ENCODE measurements at regions not wholly inside any gene's neighbourhood (a gene's known extent, or its start where the extent isn't known, plus 50 kb on each side); places are given as distances from the start of the nearest gene placed in this dataset.
A peak's percentile ranks its signal among the peaks of the same experiment; 100 is the strongest.
"Not testable (repeated sequence)": the region's sequence is repeated elsewhere in the genome, so short reads cannot be mapped to it uniquely, and the experiment has no call there.

DNA sequence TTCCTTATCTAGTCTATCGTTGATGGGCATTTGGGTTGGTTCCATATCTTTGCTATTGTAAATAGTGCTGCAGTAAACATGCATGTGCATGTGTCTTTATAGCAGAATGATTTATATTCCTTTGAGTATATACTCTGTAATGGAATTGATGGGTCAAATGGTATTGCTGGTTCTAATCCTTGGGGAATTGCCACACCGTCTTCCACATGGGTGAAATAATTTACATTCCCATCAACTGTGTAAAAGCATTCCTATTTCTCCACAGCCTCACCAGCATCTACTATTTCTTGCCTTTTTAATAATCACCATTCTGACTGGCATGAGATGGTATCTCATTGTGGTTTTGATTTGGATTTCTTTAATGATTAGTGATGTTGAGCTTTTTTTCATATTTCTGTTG lies 430.5 kb upstream of the TMPRSS15 start:
- not testable (repeated sequence) for DNase-seq

DNA sequence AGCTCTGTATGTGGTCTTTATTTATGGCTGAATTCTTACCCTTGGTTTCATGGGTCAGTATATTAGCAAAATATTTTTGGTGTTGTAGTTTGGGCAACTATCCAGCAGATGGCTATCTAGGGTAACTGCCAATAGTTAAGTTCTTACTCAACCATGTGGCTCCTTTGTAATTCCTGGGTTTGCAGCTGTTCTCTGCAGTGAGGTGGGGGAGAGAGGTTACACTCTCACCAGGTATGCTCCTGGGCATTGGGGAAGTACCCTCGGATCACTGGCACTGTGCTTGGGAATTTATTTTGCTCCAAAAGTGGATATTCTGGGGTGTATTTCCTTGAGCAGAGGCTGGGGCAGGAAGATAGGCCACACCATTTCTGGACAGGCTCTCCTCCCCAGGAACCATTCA lies 436.7 kb upstream of the TMPRSS15 start:
- DNase-seq = no peak

DNA sequence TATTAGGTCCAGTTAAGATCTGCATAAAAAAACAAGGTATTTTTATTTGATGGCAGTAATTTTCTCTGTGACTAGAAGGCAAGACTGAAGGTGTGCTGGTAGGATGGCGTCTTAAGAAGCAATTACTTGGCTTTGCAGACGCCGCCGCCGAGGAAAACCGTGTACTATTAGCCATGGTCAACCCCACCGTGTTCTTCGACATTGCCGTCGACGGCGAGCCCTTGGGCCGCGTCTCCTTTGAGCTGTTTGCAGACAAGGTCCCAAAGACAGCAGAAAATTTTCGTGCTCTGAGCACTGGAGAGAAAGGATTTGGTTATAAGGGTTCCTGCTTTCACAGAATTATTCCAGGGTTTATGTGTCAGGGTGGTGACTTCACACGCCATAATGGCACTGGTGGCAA lies 454.0 kb upstream of the TMPRSS15 start:
- DNase-seq = not testable (repeated sequence)

DNA sequence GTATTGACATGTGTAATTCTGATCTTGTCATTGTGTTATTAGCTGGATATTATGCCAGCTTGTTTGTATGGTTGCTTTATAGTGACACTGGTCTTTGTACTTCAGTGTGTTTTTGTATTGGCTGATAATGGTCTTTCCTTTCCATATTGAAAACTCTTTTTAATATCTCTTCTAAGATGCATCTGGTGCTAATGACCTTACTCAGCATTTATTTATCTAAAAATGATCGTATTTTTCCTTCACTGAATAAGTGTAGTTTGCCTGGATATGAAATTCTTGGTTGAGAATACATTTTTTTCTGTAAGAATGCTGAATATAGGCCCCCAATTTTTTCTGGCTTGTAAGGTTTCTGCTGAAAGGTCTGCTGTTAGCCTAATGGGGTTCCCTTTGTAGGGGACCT lies 465.5 kb upstream of the TMPRSS15 start:
- no peak for DNase-seq

DNA sequence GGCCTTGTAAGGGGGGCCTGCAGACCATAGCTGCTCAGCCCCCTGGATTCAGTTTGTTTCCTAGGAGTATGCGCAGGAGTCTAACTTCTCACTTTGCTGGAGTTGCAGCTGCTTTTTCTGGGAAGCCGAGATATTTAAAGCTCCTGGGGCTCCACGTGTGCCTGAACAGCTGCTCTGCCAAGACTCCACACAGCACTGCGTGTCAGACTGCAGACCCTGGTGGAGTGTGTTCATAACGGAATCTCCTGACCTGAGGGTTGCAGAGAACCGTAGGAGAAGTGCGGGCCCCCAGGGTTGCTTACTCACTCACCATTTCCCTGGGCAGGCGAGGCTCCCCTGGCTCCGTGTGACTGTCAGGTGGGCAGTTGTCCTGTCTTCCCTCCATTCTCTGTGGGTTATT lies 474.3 kb upstream of the TMPRSS15 start:
- no peak for DNase-seq

DNA sequence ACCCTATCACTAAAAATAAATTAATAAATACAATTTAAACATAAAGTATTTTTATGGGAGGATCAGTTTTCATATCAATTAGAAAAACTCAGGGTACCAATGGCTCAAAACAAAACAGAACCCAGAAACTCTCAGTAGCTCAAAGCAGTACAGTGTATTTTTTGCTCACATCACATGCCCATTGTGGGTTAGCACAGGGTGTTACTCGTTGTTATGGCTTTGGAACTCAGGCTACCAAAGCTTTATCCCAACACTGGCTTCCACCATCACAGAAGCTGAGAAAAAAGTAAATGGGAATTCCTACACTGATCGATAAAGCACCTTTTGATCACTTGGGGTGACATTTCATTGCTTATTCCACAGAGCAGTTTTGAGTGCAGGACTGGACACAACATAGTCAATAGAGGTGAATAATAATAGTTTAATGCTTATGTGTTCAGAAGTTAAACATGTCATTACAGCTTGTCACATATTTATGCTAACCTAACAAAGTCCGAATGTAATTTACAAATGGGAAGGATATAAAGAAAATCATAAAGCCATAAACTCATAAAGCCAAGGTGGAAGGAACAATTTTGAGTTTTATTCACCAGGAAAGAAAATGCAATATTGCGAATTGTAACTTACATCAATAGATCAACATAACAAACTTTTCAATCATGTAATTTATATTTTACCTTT lies 484.5 kb upstream of the TMPRSS15 start:
- DNase-seq = no peak

DNA sequence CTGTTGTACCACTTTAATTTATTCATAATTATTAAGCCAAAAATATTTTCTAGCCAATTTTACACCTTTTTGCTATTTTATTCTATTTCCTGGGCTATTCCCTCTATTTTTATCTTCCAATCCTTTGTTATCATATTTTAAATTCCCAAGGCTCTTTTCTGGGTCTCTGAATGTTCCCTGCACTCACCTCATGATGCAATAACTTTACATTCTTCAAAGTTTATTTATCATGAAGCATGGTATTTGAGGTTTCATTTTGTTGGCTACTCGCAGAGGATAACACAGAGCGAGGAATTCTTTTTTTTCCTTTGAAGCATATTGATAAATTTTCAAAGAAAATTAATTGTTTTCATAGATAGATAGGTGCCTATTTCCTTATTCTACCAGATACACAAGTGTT lies 489.8 kb upstream of the TMPRSS15 start:
- no peak for DNase-seq

DNA sequence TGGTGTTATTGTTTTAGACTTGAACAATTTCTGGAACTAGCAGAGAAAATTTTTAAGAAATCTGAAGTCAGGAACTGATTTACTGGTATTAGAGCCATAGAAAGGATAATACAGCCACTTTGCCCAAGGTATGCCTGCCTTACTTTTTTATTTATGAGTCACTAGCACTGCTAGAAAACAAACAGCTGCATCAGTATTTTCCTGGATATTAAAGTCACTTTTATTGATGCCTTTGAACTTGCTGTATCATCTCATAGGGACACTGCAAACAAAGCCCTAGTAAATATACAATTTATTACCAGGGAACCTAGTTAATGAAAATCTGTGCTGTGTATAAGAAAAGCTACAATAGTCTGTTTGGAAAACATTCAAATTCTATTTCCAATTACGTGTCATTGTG lies 490.8 kb upstream of the TMPRSS15 start:
- DNase-seq = no peak

DNA sequence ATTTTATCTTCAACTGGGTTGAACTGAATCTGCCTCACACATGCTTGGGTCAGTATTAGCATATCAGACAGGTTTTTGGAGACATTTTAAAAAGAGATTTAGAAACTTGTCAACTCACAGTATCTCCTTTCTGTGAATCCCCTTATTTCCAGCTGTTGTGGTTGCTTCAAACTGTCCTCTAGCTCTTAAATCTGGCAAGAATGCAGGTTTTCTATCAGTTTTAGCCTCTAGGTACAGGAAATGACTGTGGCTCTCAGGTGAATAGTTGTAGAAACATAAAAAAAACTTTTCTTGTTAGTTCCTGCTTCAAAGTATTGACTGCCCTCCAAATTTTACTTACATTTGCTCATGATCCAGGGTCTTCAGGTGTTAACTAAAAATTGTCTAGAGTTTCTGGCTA lies 495.7 kb upstream of the TMPRSS15 start:
- no peak for DNase-seq

DNA sequence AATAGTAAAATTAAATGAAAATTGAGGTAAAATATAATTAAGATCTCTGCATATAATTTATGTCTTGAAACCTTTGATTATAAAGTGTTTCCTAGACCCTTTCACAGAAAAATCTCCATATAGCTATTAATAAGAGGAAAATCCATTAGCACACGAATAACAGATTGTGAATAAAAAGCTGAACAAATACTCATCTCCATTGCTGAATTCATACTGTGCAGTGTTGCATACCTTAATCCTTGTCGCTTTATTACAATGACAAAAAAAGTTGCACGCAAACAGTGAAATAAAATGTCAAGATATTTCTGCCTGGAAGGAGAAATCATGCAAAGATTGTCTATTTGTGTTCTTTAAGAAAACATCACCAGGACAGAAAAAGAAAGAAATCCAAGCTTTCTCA lies 499.1 kb upstream of the TMPRSS15 start:
- no peak for DNase-seq

DNA sequence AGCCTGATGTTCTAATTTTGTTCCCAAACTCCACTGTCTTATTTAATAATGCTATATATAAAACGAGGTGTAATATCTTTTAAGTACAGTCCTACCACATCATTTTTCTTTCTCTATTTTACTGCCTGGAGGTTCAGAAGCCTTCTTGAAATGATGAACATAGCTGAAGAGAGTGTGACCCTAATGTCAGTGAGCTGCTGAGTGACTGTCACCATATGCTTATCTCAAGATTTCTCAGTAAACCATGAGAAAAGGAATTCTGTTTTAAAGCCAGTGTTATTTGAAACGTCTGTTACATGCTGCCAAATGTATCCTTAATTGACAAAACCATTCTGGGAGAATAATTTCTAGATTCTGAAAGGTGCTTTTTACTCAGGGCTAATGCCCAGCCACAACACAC lies 503.5 kb upstream of the TMPRSS15 start:
- DNase-seq = no peak

DNA sequence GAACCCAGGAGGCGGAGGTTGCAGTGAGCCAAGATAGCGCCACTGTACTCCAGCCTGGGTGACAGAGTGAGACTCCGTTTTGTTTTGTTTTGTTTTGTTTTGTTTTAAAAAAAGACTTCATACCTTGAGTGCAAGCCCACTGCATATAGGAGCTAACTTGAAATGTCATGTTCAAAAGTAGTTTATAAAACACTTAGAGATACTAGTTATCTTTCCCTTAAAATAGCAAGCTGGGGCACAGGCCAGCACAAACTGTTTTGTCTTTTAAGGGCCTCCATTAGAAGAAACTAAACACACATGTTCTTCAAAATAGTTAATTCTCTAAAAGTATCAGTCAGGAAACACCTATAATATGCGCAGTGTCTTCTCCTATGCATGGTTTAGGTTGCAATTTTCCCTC lies 505.1 kb upstream of the TMPRSS15 start:
- DNase-seq = no peak

DNA sequence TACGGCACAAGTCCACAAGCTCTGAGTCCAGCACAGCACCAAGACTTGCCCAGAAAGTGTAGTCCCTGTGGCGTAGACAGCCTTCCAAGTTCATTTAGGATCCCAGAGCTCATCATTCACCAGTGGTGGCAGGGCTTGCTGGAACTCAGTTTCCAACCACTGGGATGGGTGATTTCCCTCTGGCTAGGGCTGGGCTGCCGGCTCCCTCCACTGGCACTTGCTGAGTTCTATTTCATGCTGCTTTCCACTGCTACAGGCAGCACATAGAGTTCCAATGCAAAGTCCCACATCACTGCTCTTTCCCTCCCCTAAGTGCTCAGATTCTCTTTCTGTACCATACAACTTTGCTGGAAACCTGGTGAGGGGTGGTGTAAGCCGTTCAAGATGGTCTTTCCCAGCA lies 510.3 kb upstream of the TMPRSS15 start:
- no peak for DNase-seq

DNA sequence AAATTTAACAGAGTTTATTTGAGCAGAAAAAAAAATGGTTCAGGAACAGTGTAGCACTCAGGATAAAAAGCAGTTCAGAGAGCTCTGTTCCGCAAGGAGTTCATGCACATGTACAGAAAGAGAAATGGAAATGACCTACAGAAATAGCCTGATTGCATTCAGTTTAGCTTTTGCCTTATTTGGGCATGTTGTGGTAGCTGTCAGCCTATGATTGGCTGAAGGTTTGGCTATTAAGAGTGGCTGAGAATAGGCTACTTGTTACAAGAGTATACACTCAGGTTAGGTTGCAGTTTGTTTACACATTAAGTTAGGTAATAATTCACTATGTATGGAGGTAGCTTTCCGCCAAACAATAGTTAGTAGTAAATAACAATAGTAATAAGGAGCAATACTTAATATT lies 511.0 kb upstream of the TMPRSS15 start:
- DNase-seq = no peak

DNA sequence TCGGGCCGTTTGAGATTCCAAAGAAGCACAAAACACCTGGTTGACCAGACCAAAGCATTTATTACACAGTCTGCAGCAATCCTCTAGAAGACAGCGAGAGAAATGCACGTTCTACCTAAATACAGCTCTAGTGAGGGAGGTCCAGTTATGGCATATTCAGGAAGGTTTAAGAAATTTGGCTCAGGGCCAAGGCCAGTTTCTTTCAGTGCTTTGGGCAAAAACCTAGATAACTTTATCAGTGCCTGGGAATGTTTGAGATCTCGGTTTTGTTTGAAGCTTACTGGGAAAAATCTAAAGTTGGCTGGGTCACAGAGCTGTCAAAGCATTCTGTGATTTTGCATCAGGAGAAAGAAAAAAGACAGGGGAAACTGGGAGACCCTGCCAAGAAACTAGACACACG lies 514.0 kb upstream of the TMPRSS15 start:
- DNase-seq = no peak

DNA sequence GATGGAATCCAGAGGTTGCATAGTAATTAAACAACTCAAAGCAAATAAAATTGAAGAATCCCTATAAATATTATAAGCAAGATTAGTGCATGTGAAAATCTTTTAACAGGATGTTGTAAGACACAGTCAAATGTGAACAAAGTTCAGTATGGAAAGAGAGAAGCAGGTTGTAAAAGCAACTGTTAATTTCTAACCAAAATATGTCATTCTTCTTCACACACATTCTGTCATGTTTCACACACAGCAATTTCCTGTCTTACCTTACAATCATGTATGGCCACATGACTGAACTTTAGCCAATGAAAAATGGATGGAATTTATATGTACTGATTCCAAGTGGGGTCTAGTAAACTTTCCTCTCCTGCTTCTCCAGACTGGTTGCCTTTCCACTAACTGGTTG lies 527.7 kb upstream of the TMPRSS15 start:
- DNase-seq = no peak

DNA sequence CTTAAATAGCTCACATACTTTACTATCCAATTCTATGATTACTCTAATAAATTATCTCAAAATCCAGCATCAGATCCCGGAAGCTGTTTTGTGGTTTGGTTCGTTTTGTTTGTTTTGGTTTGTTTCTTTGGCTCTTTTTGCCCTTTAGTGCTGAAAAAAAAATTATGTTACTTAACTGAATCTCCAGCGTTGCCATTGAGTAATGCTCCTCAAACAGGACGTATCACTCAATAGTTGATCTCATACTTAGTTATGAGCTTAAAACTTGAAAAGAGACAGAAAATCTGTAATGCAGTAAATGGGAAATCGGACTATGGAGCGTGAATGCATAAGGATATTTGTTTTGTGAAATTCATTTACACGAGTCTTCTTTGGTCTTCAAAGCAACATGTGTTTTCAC lies 533.8 kb upstream of the TMPRSS15 start:
- DNase-seq = no peak

DNA sequence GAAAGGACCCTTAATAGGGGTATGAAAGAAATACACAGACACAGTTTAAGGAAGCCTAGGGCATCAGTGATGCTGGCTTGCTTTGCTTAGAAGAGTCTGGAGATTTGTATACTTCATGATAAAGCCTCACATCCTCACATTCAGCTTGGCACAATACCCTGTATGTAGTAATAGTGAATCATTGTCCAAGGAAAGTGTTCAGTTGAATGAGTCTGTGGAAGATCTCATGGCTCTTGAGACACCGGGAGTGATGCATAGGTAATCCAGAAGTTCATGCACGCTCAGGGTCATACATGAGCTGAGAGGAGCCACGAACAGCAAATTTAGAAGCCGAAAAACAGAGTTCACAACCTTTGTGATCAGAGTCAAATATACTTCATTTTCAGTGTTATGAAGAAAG lies 537.2 kb upstream of the TMPRSS15 start:
- DNase-seq = no peak

DNA sequence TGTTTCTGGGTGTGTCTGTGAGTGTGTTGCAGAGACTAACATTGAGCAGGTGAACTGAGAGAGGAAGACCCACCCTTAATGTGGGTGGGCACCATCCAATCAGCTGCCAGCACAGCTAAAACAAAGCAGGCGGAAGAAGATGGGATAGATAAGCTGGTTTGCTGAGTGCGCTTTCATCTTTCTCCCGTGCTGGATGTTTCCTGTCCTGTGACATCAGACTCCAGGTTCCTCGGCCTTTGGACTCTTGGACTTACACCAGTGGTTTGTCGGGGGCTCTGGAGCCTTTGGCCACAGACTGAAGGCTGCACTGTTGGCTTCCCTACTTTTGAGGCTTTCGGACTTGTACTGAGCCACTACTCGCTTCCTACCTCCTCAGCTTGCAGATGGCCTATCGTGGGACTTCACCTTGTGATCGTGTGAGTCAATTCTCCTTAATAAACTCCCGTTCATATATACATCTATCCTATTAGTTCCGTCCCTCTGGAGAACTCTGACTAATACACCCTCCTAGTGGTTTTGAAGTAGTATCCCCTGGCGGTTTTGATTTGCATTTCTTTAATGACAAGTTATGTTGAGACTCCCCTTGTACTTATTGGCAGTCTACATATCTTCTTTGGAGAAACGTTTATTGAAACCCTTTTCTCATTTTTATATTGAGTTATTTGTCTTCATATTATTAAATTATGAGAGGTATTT lies 546.6 kb upstream of the TMPRSS15 start:
- DNase-seq = no peak

DNA sequence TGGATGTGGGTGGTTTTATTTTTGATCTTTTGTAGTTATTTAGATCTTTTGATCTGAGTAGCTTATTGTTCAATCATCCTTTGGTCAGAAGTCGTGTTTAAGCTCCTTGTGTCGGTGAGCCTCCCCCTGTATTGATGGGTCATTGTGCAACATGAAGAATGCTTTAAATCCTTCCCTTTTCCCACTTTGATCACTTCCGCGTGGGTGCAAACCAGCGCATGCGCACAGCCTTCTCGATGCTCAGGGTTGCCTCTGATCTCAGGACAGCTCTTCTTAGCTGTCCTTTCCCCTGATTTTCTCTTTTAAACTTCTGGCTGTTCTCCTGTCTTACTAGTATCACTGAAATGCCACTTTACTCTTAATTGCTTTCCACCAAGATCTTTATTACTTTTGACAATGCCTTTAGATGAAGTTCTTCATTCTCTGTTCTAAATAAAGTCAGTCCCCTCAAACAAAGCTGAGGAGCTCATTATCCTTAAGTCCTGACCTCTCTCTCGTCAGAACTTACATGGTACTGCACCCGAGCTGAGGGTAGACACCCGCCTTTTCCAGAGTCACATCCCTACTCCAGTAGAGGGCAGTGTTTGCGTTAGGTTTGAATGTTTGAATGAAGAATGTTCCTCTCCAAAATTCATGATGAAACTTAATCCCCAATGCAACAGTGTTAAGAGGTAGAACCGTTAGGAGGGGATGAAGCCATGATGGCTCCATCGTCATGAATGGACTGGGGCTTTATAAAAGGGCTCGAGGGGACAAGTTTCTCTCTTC lies 547.9 kb upstream of the TMPRSS15 start:
- DNase-seq = peak; percentile 33

DNA sequence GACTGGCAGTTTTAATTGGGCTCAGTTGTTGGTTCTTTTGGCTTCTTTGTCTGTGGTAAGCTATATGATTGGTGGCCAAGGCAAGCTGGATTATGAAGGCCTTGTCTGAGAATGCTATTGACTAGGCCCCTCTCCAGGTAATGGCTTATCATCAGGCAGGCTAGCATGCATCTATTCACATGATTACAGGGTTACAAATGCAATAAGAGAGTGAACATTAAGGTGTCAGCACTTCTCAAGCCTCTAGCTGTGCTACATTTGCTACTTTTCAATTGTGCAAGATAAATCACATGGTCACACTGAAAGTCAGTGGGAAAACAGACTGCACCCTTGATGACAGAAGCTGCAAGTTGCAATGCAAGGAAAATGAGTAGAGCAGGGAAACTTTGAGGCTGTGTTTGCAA lies 550.9 kb upstream of the TMPRSS15 start:
- no peak for DNase-seq

DNA sequence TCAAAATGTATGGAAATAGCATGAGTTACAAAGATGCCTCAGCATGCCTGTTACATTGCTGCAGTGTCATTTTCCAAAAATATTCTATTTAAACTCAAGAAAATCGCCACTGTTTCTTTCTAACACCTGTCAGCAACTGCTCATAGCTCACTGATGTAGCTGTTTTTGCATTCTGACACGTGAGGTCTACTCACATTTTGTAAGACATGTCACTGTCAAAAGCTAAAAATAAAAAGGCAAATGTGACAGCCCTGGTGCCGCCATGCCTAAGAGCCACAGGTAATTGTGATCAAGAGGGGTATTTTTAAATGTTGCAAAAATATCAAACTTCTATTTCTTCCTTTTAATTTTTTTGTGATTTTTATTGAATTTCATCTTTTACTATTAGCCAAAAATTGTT lies 556.2 kb upstream of the TMPRSS15 start:
- no peak for DNase-seq

DNA sequence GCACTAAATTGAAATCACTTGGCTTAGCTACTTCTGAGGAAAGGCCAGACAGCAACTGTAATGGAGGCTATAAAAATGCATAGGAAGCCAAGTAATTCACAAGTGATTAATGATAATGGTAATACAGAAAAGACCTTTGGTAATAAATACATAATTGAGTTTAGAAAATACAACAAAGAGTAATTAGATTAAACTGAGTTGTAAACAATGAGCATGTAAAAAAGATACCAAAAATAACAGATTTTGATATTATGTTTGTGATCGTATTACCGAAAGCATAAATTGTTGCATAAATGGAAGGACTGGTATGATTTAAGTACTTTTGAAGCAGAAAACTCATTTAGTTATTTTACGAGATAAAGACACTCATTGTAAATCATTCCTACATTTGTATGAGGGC lies 556.7 kb upstream of the TMPRSS15 start:
- no peak for DNase-seq

DNA sequence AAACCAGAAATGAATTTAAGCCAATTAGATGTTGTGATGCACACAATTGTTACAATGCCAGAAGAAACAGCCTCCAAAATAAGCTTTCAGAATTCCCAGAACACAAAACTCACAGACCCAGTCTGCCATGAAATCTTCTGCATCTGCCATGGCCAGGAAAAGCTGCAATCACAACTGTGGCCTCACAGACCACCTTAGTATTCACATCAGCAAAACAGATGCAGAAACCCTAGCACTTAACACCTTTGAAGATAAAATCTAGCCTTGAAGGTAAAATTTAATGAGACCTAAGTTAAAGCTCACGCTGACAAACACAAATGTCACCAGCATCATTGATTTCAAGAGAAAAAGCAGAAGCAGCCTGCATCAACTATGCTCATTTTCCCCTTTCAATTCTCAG lies 566.8 kb upstream of the TMPRSS15 start:
- no peak for DNase-seq

Measured in NCI-H748 treated with DMSO at 0.1 percent for 48 hours (cell line).